Body of pancreas (tissue), 4 donors: ENCODE measurements at regions not wholly inside any gene's neighbourhood (a gene's known extent, or its start where the extent isn't known, plus 50 kb on each side); places are given as distances from the start of the nearest gene placed in this dataset.

Experiments used
- POLR2A ChIP-seq, 3 donors: fragments of 450-650 bp; IDR thresholded peaks; one replicate each; pipeline ENCODE4 v1.6.1; 2016; ENCODE audit warnings: antibody characterized with exemption in 3 of 3, mild to moderate bottlenecking in 2 of 3
- TF ChIP-seq, protein P1 (sequence below), 7 experiments: fragments of 450-650 bp in 4 of 7; fragments of 200-600 bp in 3 of 7; sonication (generic) in 3 of 7; IDR thresholded peaks; one replicate each; pipeline ENCODE4 v1.5.1; 2016 to 2019; ENCODE audit warnings: antibody characterized with exemption in 7 of 7

DNA sequence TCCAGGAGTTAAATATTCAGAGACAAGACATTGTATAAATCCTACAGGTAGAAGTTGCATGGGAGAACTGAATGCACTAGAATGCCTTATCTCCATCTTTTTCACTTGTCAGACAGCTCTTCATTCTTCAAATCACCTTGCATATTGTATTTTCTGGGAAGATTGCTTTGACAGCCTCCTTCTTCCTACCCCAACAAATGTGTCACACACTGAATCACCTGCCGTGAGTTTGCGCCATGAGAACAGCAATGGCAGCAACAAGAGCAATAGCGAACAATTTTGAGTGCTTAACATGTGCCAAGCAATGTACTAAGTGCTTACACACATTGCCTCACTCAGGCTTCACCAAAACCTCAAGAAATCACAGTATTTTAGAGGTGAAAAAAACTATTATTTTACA is 161.3 kb upstream of the REG3G start:
- TF ChIP-seq, protein P1, sequence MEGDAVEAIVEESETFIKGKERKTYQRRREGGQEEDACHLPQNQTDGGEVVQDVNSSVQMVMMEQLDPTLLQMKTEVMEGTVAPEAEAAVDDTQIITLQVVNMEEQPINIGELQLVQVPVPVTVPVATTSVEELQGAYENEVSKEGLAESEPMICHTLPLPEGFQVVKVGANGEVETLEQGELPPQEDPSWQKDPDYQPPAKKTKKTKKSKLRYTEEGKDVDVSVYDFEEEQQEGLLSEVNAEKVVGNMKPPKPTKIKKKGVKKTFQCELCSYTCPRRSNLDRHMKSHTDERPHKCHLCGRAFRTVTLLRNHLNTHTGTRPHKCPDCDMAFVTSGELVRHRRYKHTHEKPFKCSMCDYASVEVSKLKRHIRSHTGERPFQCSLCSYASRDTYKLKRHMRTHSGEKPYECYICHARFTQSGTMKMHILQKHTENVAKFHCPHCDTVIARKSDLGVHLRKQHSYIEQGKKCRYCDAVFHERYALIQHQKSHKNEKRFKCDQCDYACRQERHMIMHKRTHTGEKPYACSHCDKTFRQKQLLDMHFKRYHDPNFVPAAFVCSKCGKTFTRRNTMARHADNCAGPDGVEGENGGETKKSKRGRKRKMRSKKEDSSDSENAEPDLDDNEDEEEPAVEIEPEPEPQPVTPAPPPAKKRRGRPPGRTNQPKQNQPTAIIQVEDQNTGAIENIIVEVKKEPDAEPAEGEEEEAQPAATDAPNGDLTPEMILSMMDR (IDR thresholded peaks at IDR 0.05): no peak
- TF ChIP-seq POLR2A (IDR thresholded peaks at IDR 0.05): no peak
